Hepatocyte (in vitro differentiated cells): ENCODE measurements at regions not wholly inside any gene's neighbourhood (a gene's known extent, or its start where the extent isn't known, plus 50 kb on each side); places are given as distances from the start of the nearest gene placed in this dataset.

ENCODE experiments used
- DNase-seq: peaks from one replicate; pipeline ENCODE4 v3.0.0-alpha.2; 2016; ENCODE audit warnings: low spot score
- H2AFZ ChIP-seq: fragments of 200-600 bp; sonication (generic); 2 replicates; pipeline ENCODE4 v1.6.0; 2016; ENCODE audit warnings: antibody characterized with exemption, mild to moderate bottlenecking
- H3K27ac ChIP-seq: fragments of 200-600 bp; sonication (generic); 2 replicates; pipeline ENCODE4 v1.5.1; 2016; ENCODE audit warnings: mild to moderate bottlenecking
- H3K27me3 ChIP-seq: fragments of 200-600 bp; sonication (generic); 2 replicates; pipeline ENCODE4 v1.6.1; 2016
- H3K36me3 ChIP-seq: fragments of 200-600 bp; sonication (generic); replicated peaks from 2 replicates; pipeline ENCODE4 v1.5.1; 2016; ENCODE audit warnings: low read depth; ENCODE audit not compliant: insufficient read depth
- H3K4me1 ChIP-seq: fragments of 200-600 bp; sonication (generic); 2 replicates; pipeline ENCODE4 v1.5.1; 2016; ENCODE audit warnings: mild to moderate bottlenecking, moderate library complexity; ENCODE audit not compliant: insufficient read depth
- H3K4me2 ChIP-seq: fragments of 200-600 bp; sonication (generic); 2 replicates; pipeline ENCODE4 v1.6.0; 2016
- H3K4me3 ChIP-seq: fragments of 200-600 bp; sonication (generic); 2 replicates; pipeline ENCODE4 v1.5.1; 2016; ENCODE audit warnings: mild to moderate bottlenecking
- H3K79me2 ChIP-seq: fragments of 200-600 bp; sonication (generic); 2 replicates; pipeline ENCODE4 v1.6.0; 2017; ENCODE audit warnings: mild to moderate bottlenecking
- H3K9me2 ChIP-seq: fragments of 200-600 bp; sonication (generic); replicated peaks from 2 replicates; pipeline ENCODE4 v1.6.0; 2017; ENCODE audit warnings: mild to moderate bottlenecking; ENCODE audit not compliant: insufficient read depth
- H3K9me3 ChIP-seq: fragments of 200-600 bp; sonication (generic); 2 replicates; pipeline ENCODE4 v1.5.1; 2016; ENCODE audit warnings: low read depth, mild to moderate bottlenecking
- H4K20me1 ChIP-seq: fragments of 200-600 bp; sonication (generic); 2 replicates; pipeline ENCODE4 v1.6.0; 2016; ENCODE audit warnings: mild to moderate bottlenecking; ENCODE audit not compliant: insufficient read depth, poor library complexity, severe bottlenecking
- EZH2 ChIP-seq: fragments of 200-600 bp; sonication (generic); IDR thresholded peaks from 2 replicates; pipeline ENCODE4 v1.6.1; 2016; ENCODE audit warnings: antibody characterized with exemption, mild to moderate bottlenecking, borderline replicate concordance
- EZH2phosphoT487 ChIP-seq: fragments of 200-600 bp; sonication (generic); IDR thresholded peaks from one replicate; pipeline ENCODE4 v1.6.1; 2018; ENCODE audit warnings: antibody characterized with exemption, mild to moderate bottlenecking, low read depth, moderate library complexity; ENCODE audit not compliant: unreplicated experiment, severe bottlenecking
- WGBS: methylation state at CpG from one replicate; pipeline ENCODE4 v1.1.6; 2016; ENCODE audit warnings: low lambda C conversion rate; ENCODE audit errors: missing lambda C conversion rate; 5-methylcytosine and 5-hydroxymethylcytosine counted together
- TF ChIP-seq, protein P1 (sequence below): fragments of 200-600 bp; sonication (generic); IDR thresholded peaks from 2 replicates; pipeline ENCODE4 v1.5.1; 2016; ENCODE audit warnings: antibody characterized with exemption, mild to moderate bottlenecking; ENCODE audit not compliant: poor library complexity

DNA sequence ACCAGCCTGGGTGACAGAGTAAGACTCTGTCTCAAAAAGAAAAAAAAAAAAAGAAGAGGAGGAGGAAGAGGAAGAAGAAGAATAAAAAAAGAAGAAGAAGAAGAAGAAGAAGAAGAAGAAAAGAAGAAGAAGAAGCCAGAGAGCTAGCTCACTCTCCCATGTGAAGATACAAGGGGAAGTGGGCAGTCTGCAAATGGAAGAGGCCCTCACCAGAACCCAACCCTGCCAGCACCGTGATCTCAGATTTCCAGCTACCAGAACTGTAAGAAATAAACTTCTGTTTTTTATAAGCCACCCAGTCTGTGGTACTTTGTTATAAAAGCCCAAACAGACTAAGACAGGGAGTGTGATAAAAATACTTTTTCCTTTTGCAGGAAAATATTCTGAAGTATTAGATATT lies 130.7 kb downstream of the ETNK1 start:
- Histone ChIP-seq H2AFZ (no peak overlapping the region), H3K27me3 (no peaks in the 10 kb centered on the region), H3K36me3 (no peaks in the 10 kb centered on the region), H3K4me1 (no peaks in the 10 kb centered on the region), H3K4me2 (no peak overlapping the region), H3K79me2 (no peaks in the 10 kb centered on the region), H4K20me1 (no peaks in the 10 kb centered on the region), H3K9me2 (no peaks in the 10 kb centered on the region), H3K9me3 (no peaks in the 10 kb centered on the region), H3K27ac (no peak overlapping the region), H3K4me3 (no peak overlapping the region)
- no peak for DNase-seq
- WGBS, result 63% methylated on average over 1 of the region's 1 CpG
- TF ChIP-seq EZH2 (no peak), EZH2phosphoT487 (no peak)
- TF ChIP-seq, protein P1, sequence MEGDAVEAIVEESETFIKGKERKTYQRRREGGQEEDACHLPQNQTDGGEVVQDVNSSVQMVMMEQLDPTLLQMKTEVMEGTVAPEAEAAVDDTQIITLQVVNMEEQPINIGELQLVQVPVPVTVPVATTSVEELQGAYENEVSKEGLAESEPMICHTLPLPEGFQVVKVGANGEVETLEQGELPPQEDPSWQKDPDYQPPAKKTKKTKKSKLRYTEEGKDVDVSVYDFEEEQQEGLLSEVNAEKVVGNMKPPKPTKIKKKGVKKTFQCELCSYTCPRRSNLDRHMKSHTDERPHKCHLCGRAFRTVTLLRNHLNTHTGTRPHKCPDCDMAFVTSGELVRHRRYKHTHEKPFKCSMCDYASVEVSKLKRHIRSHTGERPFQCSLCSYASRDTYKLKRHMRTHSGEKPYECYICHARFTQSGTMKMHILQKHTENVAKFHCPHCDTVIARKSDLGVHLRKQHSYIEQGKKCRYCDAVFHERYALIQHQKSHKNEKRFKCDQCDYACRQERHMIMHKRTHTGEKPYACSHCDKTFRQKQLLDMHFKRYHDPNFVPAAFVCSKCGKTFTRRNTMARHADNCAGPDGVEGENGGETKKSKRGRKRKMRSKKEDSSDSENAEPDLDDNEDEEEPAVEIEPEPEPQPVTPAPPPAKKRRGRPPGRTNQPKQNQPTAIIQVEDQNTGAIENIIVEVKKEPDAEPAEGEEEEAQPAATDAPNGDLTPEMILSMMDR, result no peak

DNA sequence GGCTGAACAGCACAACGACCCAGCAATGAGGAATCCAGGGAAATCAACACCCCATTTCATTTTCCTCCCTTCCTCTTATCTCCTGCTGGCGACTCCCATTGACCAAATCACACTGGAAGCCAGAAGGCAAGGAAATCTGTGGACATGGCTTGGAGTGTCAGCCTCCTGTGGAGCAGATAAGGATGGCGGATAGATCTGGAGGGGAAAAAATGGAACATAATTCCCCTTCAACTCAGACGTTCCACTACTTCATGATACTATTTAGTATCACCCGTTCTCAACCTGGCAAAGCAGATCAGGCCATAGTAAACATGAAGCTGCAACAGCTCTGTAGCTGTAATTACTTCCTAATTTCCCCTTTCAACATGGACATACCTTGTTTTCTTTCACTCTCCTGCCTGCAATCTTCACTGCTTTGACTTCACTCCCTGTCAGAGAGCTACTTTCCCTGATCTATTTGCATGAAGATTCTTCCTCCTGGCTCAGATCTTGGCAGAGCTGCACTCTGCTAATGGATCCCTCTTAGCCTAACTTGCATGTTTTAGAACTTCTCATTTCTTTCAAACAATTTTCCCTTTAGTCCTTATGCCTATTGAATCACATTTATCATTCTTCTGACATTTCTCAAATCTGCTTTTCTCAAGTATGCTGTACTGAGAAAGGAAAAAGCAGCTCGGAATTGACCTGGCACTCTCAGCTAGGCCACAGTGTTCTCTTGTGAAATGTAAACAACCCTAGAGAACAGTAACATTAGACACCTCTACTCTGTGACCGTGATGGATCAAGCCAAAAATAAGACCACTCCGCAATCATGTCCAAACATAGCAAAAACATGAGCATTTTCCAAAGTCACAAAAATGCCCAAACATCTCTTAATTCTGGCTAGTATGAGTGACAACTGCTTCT lies 135.1 kb downstream of the ETNK1 start:
- Histone ChIP-seq H4K20me1 (no peaks in the 10 kb centered on the region), H2AFZ (no peak overlapping the region), H3K9me2 (no peaks in the 10 kb centered on the region), H3K79me2 (no peaks in the 10 kb centered on the region), H3K4me1 (no peaks in the 10 kb centered on the region), H3K4me2 (no peak overlapping the region), H3K27me3 (no peaks in the 10 kb centered on the region), H3K36me3 (no peaks in the 10 kb centered on the region), H3K4me3 (no peak overlapping the region), H3K27ac (no peak overlapping the region), H3K9me3 (no peaks in the 10 kb centered on the region)
- no peak for TF ChIP-seq EZH2phosphoT487
- TF ChIP-seq, protein P1, result no peak
- TF ChIP-seq EZH2, result no peak
- 67% methylated on average over 8 of the region's 8 CpGs for WGBS
- DNase-seq, result no peak

DNA sequence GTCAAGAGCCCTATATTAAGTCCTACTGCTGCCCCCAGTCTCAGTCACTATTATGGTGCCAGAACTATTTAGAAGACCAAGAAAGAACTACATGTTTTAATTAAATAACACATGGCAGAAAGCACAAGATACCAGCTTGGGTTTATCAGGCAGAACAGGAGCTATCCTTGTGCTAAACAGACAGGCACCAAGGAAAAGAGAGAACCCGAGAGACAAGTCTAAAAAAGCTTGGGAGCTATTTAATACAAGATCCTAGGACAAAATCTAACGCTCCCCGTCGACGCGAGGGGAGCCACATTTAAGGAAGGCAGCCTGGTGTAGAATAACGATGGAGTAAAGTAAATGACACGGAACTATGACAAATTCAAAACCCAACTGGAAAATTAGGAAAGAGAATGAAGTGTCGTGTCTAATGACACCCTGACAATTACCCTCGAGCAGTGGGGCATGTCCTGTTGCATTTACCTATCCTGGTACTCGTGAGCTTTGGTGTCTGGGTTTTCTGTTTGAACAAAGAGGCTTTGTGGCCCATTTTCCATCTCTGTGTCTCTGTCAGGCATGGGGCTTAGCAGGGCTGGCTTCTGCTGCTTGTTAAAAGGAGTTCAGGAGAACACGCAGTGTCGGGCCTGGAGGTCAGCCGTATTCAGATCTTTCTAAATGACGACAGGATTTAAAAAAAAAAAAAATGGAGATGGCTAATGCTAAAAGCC lies 140.6 kb downstream of the ETNK1 start:
- Histone ChIP-seq H3K9me3 (no peaks in the 10 kb centered on the region), H3K79me2 (no peaks in the 10 kb centered on the region), H3K4me1 (no peaks in the 10 kb centered on the region), H4K20me1 (no peaks in the 10 kb centered on the region), H3K27me3 (no peaks in the 10 kb centered on the region), H3K9me2 (no peaks in the 10 kb centered on the region), H2AFZ (no peak overlapping the region), H3K4me2 (no peak overlapping the region), H3K27ac (no peak overlapping the region), H3K4me3 (no peak overlapping the region), H3K36me3 (no peaks in the 10 kb centered on the region)
- WGBS, result 86% methylated on average over 15 of the region's 15 CpGs
- no peak for DNase-seq
- TF ChIP-seq EZH2, result no peak
- TF ChIP-seq EZH2phosphoT487, result no peak
- TF ChIP-seq, protein P1, result no peak
